Adrenal gland (tissue), 5 donors: ENCODE measurements at regions not wholly inside any gene's neighbourhood (a gene's known extent, or its start where the extent isn't known, plus 50 kb on each side); places are given as distances from the start of the nearest gene placed in this dataset.

Experiments used
- POLR2A ChIP-seq, 2 donors: fragments of 450-650 bp; IDR thresholded peaks; one replicate each; pipeline ENCODE4 v1.6.1; 2017; ENCODE audit warnings: antibody characterized with exemption in 2 of 2, mild to moderate bottlenecking in 2 of 2, moderate library complexity in 1 of 2
- TF ChIP-seq, protein P1 (sequence below), 6 experiments: fragments of 450-650 bp in 4 of 6; fragments of 200-600 bp in 2 of 6; sonication (generic) in 1 of 6; IDR thresholded peaks; 1 replicate in 5 of 6; 2 replicates in 1 of 6; pipeline versions ENCODE4 v1.5.1 to v1.8.0; 2016 to 2021; ENCODE audit warnings: antibody characterized with exemption in 6 of 6, mild to moderate bottlenecking in 2 of 6, moderate library complexity in 1 of 6
- donor health status: DM: no; HTN: no; CAD: no.

DNA sequence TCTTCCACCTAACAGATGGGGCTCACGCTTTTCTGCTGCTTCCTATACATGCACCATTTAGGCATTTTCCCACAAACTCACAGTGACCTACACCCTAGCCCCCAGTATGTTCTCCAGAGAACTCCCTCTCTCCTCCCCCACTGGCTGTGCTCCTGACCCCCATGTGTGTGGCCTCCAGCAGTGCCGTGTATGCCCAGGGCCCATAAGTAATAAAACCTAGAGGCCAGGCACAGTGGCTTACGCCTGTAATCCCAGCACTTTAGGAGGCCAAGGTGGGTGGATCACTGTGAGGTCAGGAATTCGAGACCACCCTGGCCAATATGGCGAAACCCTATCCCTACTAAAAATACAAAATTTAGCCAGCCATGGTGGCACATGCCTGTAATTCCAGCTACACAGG is 54.7 kb upstream of the NXT1 start:
- TF ChIP-seq, protein P1, sequence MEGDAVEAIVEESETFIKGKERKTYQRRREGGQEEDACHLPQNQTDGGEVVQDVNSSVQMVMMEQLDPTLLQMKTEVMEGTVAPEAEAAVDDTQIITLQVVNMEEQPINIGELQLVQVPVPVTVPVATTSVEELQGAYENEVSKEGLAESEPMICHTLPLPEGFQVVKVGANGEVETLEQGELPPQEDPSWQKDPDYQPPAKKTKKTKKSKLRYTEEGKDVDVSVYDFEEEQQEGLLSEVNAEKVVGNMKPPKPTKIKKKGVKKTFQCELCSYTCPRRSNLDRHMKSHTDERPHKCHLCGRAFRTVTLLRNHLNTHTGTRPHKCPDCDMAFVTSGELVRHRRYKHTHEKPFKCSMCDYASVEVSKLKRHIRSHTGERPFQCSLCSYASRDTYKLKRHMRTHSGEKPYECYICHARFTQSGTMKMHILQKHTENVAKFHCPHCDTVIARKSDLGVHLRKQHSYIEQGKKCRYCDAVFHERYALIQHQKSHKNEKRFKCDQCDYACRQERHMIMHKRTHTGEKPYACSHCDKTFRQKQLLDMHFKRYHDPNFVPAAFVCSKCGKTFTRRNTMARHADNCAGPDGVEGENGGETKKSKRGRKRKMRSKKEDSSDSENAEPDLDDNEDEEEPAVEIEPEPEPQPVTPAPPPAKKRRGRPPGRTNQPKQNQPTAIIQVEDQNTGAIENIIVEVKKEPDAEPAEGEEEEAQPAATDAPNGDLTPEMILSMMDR (IDR thresholded peaks at IDR 0.05) = no peak
- TF ChIP-seq POLR2A (IDR thresholded peaks at IDR 0.05) = no peak
